RWPE1 (cell line): ENCODE measurements at regions not wholly inside any gene's neighbourhood (a gene's known extent, or its start where the extent isn't known, plus 50 kb on each side); places are given as distances from the start of the nearest gene placed in this dataset.
"Not testable (repeated sequence)": the region's sequence is repeated elsewhere in the genome, so short reads cannot be mapped to it uniquely, and the experiment has no call there.

Experiments used
- CTCF ChIA-PET: fragments of 350-600 bp; sonication (Branson Sonifier 250); formaldehyde crosslinking; extraction: SDS; loops from one replicate; lab custom pipeline; 2021; lab: Yijun Ruan, JAX
- POLR2A ChIA-PET: fragments of 400-600 bp; formaldehyde crosslinking; extraction: SDS; loops from one replicate; lab custom pipeline; 2020; ENCODE audit warnings: antibody characterized with exemption; ENCODE audit not compliant: low non-redundant PET; lab: Yijun Ruan, JAX
- DNase-seq: peaks from one replicate; pipeline ENCODE4 v3.0.0; 2012; ENCODE audit warnings: low spot score
- H3K27ac ChIP-seq: fragments of 450-650 bp; 2 replicates; pipeline ENCODE4 v1.5.1; 2017
- TF ChIP-seq, protein P1 (sequence below): fragments of 450-650 bp; conservative IDR thresholded peaks from 2 replicates; pipeline ENCODE4 v1.5.1; 2017; ENCODE audit warnings: low read depth, mild to moderate bottlenecking

DNA sequence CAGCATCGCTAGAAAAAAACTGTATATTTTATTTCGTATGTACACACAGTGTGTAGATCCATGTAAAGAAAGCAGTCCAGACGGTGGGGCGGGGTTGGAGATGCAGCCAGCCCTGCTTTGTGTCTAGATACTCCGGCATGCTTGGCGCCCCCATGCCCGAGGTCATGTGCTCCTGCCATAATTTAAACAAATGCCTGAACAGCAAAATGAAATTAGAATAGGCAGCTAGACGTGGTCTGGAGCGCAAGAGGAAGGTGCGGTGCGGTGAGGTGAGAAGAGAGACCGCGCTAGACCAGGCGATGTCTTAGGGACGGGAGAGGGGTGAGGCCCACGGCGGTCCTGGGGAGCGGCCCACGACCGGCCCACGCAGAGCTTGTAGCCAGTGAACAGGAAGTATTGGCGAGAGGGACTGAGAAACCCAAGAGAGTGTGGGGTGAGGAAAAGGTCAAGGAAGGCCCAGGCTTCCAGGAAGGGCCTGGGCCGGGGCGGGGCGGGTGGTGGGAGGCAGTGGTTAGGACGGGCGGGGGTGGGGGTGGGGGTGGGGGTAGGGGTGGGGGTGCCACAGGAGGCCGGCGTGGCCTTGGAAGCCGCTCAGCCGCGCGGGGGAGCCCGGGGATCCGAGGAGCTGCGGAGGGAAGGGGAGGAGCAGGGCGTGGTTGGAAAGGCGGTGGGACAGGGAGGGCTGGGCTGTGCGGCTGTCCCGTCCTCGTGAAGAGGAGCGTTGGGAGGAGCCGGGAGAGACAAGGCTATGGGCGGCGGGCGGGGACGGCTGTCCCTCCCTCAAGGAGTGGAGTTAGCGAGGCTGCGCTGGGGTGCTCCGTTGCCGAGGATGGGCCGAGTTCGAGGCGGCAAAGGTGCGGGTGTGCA is 254.7 kb upstream of the SGCG start:
- DNase-seq = no peak
- TF ChIP-seq, protein P1, sequence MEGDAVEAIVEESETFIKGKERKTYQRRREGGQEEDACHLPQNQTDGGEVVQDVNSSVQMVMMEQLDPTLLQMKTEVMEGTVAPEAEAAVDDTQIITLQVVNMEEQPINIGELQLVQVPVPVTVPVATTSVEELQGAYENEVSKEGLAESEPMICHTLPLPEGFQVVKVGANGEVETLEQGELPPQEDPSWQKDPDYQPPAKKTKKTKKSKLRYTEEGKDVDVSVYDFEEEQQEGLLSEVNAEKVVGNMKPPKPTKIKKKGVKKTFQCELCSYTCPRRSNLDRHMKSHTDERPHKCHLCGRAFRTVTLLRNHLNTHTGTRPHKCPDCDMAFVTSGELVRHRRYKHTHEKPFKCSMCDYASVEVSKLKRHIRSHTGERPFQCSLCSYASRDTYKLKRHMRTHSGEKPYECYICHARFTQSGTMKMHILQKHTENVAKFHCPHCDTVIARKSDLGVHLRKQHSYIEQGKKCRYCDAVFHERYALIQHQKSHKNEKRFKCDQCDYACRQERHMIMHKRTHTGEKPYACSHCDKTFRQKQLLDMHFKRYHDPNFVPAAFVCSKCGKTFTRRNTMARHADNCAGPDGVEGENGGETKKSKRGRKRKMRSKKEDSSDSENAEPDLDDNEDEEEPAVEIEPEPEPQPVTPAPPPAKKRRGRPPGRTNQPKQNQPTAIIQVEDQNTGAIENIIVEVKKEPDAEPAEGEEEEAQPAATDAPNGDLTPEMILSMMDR = no peak
- POLR2A ChIA-PET = no interaction called here
- H3K27ac ChIP-seq = no peak overlapping the region
- CTCF ChIA-PET = no interaction called here

DNA sequence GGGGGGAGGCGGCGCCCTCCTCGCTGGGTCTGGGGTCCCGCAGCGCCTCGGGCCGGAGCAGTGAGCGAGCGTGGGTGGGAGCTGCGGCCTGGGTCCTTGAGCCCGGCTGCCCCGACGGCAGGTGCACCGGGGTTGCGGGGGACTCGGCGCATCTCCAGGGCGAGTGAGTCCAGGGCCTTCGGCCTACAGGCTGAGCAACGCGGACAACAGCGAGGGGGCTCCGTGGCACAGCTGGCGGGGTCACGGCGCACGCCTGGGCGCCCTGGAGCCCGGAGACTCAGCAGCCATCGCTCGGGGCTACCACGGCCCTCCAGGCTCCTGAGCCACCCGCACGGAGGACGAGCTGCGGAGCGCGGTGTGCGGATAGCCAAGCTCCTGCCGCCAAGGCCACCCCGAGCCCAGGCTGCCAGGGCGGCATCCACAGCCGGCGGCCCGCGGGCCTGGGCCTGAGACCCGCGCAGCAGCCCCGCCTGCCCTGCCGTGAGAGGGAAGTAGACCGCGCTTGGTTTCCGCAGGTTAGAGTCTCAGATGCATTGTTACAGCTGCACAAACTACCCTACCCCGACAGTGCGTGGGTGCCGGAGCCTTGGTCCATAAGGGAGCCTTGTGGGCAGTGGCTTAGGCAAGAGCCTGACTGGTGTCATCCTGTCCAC is 253.9 kb upstream of the SGCG start:
- ChIA-PET POLR2A (no interaction called here), CTCF (no interaction called here)
- TF ChIP-seq, protein P1 = no peak
- H3K27ac ChIP-seq = no peak overlapping the region
- no peak for DNase-seq

DNA sequence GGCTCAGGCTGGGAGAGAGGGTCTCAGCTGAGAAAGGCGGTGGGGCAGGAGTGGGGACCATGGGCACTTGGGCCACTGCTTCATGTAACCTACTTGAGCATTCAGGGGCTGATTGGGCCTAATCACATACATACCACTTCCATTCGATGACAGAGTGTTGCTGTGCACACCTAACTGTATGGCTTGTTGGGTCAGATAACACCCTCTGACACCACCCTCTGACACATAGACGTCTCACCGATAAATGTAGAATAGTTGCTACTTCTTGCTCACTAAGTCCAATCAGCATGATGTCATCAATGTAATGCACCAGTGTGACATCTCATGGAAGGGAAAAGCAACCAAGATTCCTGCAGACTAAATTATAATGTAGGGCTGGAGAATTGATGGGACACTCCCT is 252.9 kb upstream of the SGCG start:
- CTCF ChIA-PET, POLR2A ChIA-PET, H3K27ac ChIP-seq, DNase-seq: not testable (repeated sequence)

DNA sequence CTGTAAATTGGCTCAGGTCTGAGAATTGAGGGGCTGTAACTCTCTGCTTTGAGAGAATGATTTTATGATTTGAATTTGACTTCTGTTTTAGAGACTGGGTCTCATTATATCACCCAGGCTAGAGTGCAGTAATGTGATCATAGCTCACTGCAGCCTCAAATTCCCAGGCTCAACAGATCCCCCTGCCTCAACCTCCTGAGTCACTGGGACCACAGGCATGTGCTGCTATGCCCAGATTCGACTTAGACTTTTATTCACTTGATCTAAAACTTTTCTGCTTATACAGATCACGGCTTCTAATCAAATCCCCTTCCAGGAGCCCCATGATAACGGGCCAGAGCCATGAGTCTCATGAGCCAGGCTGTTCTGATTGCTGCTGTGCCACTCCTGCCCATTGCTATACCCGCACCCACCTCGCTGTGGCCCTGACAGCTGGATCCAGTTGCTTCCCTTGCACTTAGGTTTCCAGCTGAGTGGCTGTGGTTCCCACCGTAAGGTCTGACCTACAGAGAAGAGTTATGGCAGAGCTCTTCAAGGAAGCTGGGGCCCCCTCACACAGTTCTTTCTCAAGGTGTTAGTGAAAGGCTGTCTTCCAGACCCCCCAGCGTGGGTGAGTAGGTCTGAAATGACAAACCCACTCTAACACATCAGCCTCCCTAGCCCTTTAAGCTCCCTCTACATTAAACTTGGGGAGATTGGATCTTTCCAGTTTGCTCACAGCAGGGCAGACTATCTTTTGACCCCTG is 251.2 kb upstream of the SGCG start:
- DNase-seq = no peak
- ChIA-PET CTCF (no interaction called here), POLR2A (no interaction called here)
- H3K27ac ChIP-seq = no peak overlapping the region
- TF ChIP-seq, protein P1 = no peak

DNA sequence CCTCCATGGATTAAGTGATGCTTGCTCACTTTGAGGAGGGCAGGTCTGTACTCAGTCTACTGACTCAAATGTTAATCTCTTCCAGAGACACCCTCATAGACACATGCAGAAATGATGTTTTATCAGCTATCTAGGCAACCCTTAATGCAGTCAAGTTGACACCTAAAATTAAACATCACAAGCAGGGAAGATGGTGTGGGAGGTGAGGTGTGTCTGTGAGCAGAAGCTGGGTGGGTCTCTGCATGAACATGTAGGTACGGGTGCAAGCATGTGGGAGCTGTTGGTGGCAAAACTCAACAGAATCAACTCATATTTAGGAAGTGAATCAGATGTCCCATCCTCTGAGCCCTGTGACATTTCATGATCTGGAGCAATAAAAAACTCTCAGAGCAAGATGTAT is 249.2 kb upstream of the SGCG start:
- POLR2A ChIA-PET = no interaction called here

DNA sequence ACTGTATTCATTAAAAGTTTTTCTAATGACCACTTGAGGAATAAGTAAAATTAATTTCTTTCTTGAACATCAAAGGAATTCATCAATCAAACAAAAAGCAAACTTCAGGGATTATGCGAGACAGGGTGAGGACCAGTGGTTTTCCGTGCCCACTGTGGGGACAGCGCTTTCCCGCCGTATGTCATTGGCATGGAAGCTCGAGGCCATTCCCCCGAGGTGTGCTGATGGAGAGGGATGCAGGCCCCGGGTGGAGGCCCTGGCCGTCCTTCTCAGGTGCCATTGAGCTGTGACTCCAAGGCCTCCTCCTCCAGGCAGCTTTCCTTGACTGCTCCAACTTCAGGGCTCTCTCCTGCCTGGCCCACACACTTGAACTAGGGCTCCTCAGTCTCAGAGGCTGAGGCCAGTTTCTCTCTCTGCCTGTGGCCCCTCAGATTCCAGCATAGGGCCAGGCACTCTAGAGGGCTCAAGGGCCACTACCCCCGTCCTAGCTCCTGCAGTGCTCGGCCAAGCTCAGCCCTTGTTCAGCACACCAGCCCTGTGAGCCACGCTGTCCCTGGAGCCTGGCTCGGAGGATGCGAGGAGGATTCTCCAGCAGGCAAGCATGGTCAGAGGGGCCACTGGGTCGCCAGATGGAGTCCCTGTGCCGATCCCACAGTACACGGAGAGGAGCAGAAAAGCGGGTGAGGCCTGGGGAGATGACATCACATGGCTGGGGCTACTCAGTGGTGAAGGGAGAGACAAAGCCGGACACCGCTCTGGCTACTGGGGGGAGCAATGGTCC is 248.0 kb upstream of the SGCG start:
- DNase-seq, CTCF ChIA-PET, POLR2A ChIA-PET, H3K27ac ChIP-seq: not testable (repeated sequence)

More for the DNA sequence above, 249.2 kb upstream of the SGCG start:
- H3K27ac ChIP-seq = no peak overlapping the region
- CTCF ChIA-PET = no interaction called here
- no peak for DNase-seq
- TF ChIP-seq, protein P1 = no peak
